SH-SY5Y (cell line): ENCODE measurements at regions not wholly inside any gene's neighbourhood (a gene's known extent, or its start where the extent isn't known, plus 50 kb on each side); places are given as distances from the start of the nearest gene placed in this dataset.

ENCODE experiments used
- GATA2 ChIP-seq: IDR thresholded peaks from 2 replicates; pipeline ENCODE4 v1.6.1; 2011; ENCODE audit warnings: mild to moderate bottlenecking, low read depth, low read length
- GATA3 ChIP-seq: IDR thresholded peaks from 2 replicates; pipeline ENCODE4 v1.6.1; 2011; ENCODE audit warnings: low read depth, mild to moderate bottlenecking, low read length, moderate library complexity

- no peak for TF ChIP-seq GATA3
- TF ChIP-seq GATA2, result no peak
Observed at GRCh38 chr1:13888351-13888986, 188.5 kb downstream of the PRDM2 start.
